HG03442 (cell line): ENCODE measurements at regions not wholly inside any gene's neighbourhood (a gene's known extent, or its start where the extent isn't known, plus 50 kb on each side); places are given as distances from the start of the nearest gene placed in this dataset.

Source experiments
- ATAC-seq: cut with Tn5 transposase; IDR thresholded peaks from one replicate; pipeline ENCODE4 v1.9.1; 2021; ENCODE audit warnings: mild to moderate bottlenecking, moderate library complexity; ENCODE audit not compliant: unreplicated experiment

GRCh38 chr14:46788994-46789393, 137.4 kb upstream of the RPL10L start:
- no peak for ATAC-seq

GRCh38 chr14:46782281-46782680, 130.7 kb upstream of the RPL10L start:
- no peak for ATAC-seq

GRCh38 chr14:46769292-46769691, 117.7 kb upstream of the RPL10L start:
- peak; percentile 100 for ATAC-seq

DNA sequence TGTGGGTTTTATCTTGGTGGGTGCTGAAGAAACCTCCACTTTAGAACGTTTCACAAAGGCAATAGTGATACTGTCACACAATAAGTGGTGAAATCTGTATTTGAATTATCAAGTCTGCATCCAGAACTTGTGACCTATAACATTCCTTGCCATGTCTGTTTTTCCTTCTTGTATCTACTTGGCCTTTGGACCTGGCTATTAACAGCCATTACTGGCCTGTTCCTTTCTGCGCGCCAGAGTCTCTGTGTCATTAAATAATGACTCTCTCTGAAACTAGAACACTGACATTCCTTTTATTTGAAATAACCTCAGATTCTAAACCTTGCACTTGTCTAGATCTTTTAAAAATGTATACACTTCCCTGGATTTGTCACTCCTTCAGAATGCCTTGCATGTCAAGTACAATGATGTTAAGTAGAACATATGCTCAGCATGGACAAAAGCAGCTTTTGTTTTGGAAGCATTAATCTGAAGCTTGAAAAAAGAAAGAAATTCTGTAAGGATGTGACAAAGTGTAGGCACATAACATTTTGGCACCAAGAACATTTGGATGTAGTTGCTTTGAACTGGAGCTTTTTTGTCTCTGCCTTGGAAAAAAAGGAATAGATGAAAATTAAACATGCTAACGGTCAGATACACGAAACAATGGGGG, 95.5 kb upstream of the RPL10L start:
- no peak for ATAC-seq

- no peak for ATAC-seq
Measured at GRCh38 chr14:46734286-46734685, 82.7 kb upstream of the RPL10L start.

DNA sequence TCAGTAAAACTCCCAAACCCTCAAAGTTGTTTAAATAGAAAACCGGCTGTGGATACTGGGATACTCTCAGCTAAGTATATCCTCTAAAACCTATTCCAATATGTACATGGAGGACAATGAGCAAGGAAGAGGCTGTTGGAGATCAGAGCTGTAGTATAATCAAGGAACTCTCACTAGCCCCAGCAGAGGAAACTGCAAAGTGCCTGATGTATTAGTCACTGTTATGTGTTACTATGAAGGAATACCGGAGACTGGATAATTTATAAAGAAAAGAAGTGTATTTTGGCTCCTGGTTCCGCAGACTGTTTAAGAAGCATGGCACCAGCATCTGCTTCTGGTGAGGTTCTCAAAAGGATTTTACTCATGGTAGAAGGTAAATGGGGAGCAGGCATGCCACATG, 65.6 kb upstream of the RPL10L start:
- no peak for ATAC-seq
